Activated CD8-positive, alpha-beta memory T cell treated with anti-CD3 and anti-CD28 coated beads, Interleukin-2, amount 10 ng/mL, durations not matched to agents 7 days and 5 days (primary cell): ENCODE measurements at regions not wholly inside any gene's neighbourhood (a gene's known extent, or its start where the extent isn't known, plus 50 kb on each side); places are given as distances from the start of the nearest gene placed in this dataset.

Experiments
- ATAC-seq: fragments of 150-1000 bp; cut with Tn5 transposase; one replicate; pipeline ENCODE4 v1.10.0; 2021; ENCODE audit warnings: moderate library complexity
- CTCF ChIA-PET: fragments of 350-600 bp; sonication (Branson Sonifier 250); formaldehyde crosslinking; loops from one replicate; lab custom pipeline; 2021; ENCODE audit warnings: antibody characterized with exemption; lab: Charles Lee
- DNase-seq: peaks from one replicate; pipeline ENCODE4 v3.0.0-alpha.2; 2020
- H3K27ac Mint-ChIP-seq: one replicate; pipeline ENCODE4 v1.8.0; 2021; ENCODE audit warnings: mild to moderate bottlenecking, mixed read lengths
- H3K27me3 Mint-ChIP-seq: one replicate; pipeline ENCODE4 v1.8.0; 2021; ENCODE audit warnings: mixed read lengths
- H3K36me3 Mint-ChIP-seq: one replicate; pipeline ENCODE4 v1.8.0; 2021; ENCODE audit warnings: mild to moderate bottlenecking, mixed read lengths
- H3K4me1 Mint-ChIP-seq: one replicate; pipeline ENCODE4 v1.8.0; 2021; ENCODE audit warnings: mixed read lengths
- H3K4me3 Mint-ChIP-seq: one replicate; pipeline ENCODE4 v1.8.0; 2021; ENCODE audit warnings: mild to moderate bottlenecking, moderate library complexity, mixed read lengths
- H3K9me3 Mint-ChIP-seq: one replicate; pipeline ENCODE4 v1.8.0; 2022; ENCODE audit warnings: low read depth, mixed read lengths

DNA sequence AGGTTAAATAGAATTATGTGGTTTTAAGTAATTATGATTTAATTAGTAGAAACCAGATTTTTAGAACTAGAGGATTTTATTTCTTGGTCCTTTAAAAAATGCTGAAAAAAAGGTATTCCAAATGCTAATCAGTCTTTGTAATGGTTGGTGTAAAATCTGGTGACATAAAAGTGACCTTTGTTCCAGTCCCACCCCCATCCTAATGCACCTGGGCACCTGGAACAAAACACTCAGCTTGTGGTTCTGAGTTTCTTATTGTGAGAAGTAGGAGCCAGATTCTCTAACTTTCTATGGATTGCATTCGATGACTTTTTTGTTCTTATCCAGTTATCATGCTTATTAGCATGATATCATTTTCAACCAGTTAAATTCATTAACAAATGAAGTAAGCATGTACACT lies 115.1 kb upstream of the CTNND2 start:
- CTCF ChIA-PET = no interaction called here
- no peak overlapping the region for H3K4me3 Mint-ChIP-seq
- ATAC-seq = no peak
- H3K27me3 Mint-ChIP-seq = no peaks in the 10 kb centered on the region
- H3K27ac Mint-ChIP-seq = no peak overlapping the region
- DNase-seq = no peak
- H3K4me1 Mint-ChIP-seq = no peaks in the 10 kb centered on the region
- peaks cover 5% of the 10 kb centered on the region for H3K9me3 Mint-ChIP-seq
- H3K36me3 Mint-ChIP-seq = no peaks in the 10 kb centered on the region

GRCh38 chr5:12017007-12017406 lies 112.8 kb upstream of the CTNND2 start:
- no peak for DNase-seq
- peaks cover 8% of the 10 kb centered on the region for H3K9me3 Mint-ChIP-seq
- H3K4me3 Mint-ChIP-seq = no peak overlapping the region
- H3K27me3 Mint-ChIP-seq = no peaks in the 10 kb centered on the region
- CTCF ChIA-PET = no interaction called here
- no peak overlapping the region for H3K27ac Mint-ChIP-seq
- H3K4me1 Mint-ChIP-seq = no peaks in the 10 kb centered on the region
- no peak for ATAC-seq
- no peaks in the 10 kb centered on the region for H3K36me3 Mint-ChIP-seq

GRCh38 chr5:12016159-12016746 lies 112.0 kb upstream of the CTNND2 start:
- Mint-ChIP-seq H3K9me3 (peaks cover 8% of the 10 kb centered on the region), H3K27ac (no peak overlapping the region), H3K27me3 (no peaks in the 10 kb centered on the region), H3K4me3 (no peak overlapping the region), H3K36me3 (no peaks in the 10 kb centered on the region), H3K4me1 (no peaks in the 10 kb centered on the region)
- CTCF ChIA-PET = interaction anchor here (0.6 kb wide), 1 partner anchor 1152 kb away, joined by 3 read pairs; no protein-coding TSS in a partner anchor
- ATAC-seq = no peak
- no peak for DNase-seq

- no peak overlapping the region for H3K4me3 Mint-ChIP-seq
- no peak overlapping the region for H3K27ac Mint-ChIP-seq
- H3K36me3 Mint-ChIP-seq = no peaks in the 10 kb centered on the region
- DNase-seq = no peak
- peaks cover 11% of the 10 kb centered on the region for H3K9me3 Mint-ChIP-seq
- CTCF ChIA-PET = no interaction called here
- H3K4me1 Mint-ChIP-seq = no peaks in the 10 kb centered on the region
- no peaks in the 10 kb centered on the region for H3K27me3 Mint-ChIP-seq
- ATAC-seq = no peak
These were observed 109.1 kb upstream of the CTNND2 start for GRCh38 chr5:12013351-12013750.

GRCh38 chr5:12003680-12004079 lies 99.4 kb upstream of the CTNND2 start:
- Mint-ChIP-seq H3K9me3 (peaks cover 2% of the 10 kb centered on the region), H3K4me3 (no peak overlapping the region), H3K4me1 (no peaks in the 10 kb centered on the region), H3K27ac (no peak overlapping the region), H3K27me3 (no peaks in the 10 kb centered on the region), H3K36me3 (no peaks in the 10 kb centered on the region)
- ATAC-seq = no peak
- CTCF ChIA-PET = no interaction called here
- no peak for DNase-seq

DNA sequence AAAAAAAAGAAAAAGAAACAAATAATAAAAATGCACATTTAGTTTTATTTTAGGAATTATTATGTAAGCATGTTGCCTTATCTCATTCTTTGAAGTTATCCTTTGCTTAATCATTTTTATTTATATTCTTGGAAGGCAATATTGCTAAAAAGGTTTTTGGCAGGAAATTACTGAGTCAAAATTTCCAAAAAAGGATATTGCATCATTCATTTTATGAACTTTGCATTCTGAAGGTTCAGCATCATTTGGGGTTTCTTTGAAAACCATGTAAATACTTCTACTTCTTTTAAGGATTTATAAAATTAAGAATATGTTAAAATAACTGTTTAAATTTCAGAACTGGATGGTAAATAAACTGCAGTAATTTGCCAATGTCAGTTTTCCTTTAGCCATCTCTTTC lies 94.2 kb upstream of the CTNND2 start:
- no peak overlapping the region for H3K27ac Mint-ChIP-seq
- CTCF ChIA-PET = no interaction called here

GRCh38 chr5:11997942-11998341 lies 93.7 kb upstream of the CTNND2 start:
- CTCF ChIA-PET = no interaction called here
- Mint-ChIP-seq H3K36me3 (no peaks in the 10 kb centered on the region), H3K9me3 (peaks cover 11% of the 10 kb centered on the region), H3K4me1 (no peaks in the 10 kb centered on the region), H3K4me3 (no peak overlapping the region), H3K27ac (no peak overlapping the region), H3K27me3 (no peaks in the 10 kb centered on the region)
- DNase-seq = no peak
- no peak for ATAC-seq

More for the DNA sequence above, 94.2 kb upstream of the CTNND2 start:
- no peak for DNase-seq
- H3K27me3 Mint-ChIP-seq = no peaks in the 10 kb centered on the region
- ATAC-seq = no peak
- no peaks in the 10 kb centered on the region for H3K36me3 Mint-ChIP-seq
- no peak overlapping the region for H3K4me3 Mint-ChIP-seq
- peaks cover 11% of the 10 kb centered on the region for H3K9me3 Mint-ChIP-seq
- no peaks in the 10 kb centered on the region for H3K4me1 Mint-ChIP-seq

DNA sequence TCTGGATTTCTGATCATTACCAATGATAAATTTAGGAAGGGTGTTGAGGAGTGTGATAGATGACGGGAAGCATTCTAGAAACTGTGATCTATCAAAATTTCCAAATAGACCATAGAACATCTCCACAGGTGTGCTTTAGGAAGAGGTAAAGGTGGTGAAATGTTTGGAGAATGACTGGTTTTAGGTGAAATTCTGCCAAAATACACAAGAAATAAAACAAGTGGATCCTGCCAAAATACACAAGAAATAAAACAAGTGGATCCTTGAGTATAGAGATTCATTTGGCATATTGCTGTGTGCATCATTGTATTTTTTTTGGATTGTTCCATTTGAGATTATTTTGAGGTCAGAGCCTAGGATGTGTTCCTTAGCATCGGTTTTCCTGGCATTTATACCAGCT lies 88.3 kb upstream of the CTNND2 start:
- ATAC-seq (no peak), DNase-seq (no peak)
- CTCF ChIA-PET = no interaction called here
- Mint-ChIP-seq H3K36me3 (no peaks in the 10 kb centered on the region), H3K4me3 (no peak overlapping the region), H3K27me3 (no peaks in the 10 kb centered on the region), H3K9me3 (peaks cover 11% of the 10 kb centered on the region), H3K27ac (no peak overlapping the region), H3K4me1 (no peaks in the 10 kb centered on the region)

DNA sequence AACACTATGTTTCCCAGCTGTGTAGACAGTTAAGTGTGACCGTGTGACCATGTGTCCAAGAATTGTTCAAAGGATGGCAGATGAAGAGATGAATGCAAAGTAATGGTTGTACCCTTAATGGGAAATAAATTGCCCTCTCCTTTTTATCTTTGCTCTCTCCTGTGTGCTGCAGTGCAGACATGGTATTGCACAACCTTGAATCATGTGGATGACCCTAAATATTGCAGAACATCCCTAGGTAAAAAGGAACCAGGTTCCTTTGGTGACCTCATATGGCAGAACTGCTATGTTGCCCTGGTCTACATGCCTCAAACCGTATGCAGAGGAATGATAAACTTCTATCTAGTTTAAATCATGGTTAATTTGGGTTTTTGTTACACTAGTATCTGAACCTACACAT lies 81.7 kb upstream of the CTNND2 start:
- H3K4me3 Mint-ChIP-seq = no peak overlapping the region
- ATAC-seq (no peak), DNase-seq (no peak)
- no peaks in the 10 kb centered on the region for H3K36me3 Mint-ChIP-seq
- no peaks in the 10 kb centered on the region for H3K9me3 Mint-ChIP-seq
- no peaks in the 10 kb centered on the region for H3K27me3 Mint-ChIP-seq
- H3K27ac Mint-ChIP-seq = no peak overlapping the region
- H3K4me1 Mint-ChIP-seq = no peaks in the 10 kb centered on the region
- CTCF ChIA-PET = no interaction called here

DNA sequence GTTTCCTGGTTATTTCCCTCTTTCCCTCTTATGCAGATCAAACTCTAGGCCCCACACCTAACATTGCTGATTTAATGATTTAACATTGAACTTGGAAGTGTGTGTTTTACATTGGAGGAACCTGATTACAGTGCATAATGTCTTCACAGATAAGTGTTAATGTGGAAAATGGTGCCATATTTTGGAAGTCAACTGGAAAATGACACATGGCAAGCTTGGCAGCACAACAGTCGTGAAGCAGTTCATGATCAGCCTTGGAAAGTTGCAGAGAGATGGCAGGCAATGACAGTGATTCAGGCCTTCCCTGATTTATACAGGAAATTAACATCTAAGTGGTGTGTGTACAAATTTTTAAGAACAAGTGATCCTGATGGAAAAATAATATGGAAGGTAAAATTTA lies 80.0 kb upstream of the CTNND2 start:
- Mint-ChIP-seq H3K9me3 (peaks cover 5% of the 10 kb centered on the region), H3K27me3 (no peaks in the 10 kb centered on the region), H3K27ac (no peak overlapping the region), H3K36me3 (no peaks in the 10 kb centered on the region), H3K4me1 (no peaks in the 10 kb centered on the region), H3K4me3 (no peak overlapping the region)
- no peak for ATAC-seq
- CTCF ChIA-PET = no interaction called here
- no peak for DNase-seq

GRCh38 chr5:11981986-11982385 lies 77.7 kb upstream of the CTNND2 start:
- Mint-ChIP-seq H3K4me1 (no peaks in the 10 kb centered on the region), H3K4me3 (no peak overlapping the region), H3K27ac (no peak overlapping the region), H3K9me3 (peaks cover 5% of the 10 kb centered on the region), H3K36me3 (no peaks in the 10 kb centered on the region), H3K27me3 (no peaks in the 10 kb centered on the region)
- no peak for ATAC-seq
- DNase-seq = no peak
- CTCF ChIA-PET = no interaction called here

DNA sequence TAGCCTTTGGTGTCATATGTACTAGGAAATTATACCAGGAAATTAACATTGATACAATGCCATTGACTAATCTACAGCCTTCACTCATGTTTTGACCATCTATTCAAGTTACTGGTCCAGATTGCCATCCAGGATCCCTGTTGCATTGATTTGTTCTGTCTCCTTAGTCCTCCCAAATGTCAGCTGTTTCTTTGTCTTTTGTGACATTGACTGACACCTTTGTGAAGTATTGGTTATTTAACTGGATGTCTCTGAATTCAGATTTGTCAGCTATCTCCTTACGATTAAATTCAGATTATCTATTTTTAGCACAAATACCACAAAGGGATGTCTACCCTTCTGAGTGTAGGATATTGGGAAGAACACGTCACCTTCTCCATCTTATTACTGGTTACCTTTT lies 73.7 kb upstream of the CTNND2 start:
- CTCF ChIA-PET = no interaction called here
- Mint-ChIP-seq H3K9me3 (peaks cover 5% of the 10 kb centered on the region), H3K27me3 (no peaks in the 10 kb centered on the region), H3K4me1 (no peaks in the 10 kb centered on the region), H3K27ac (no peak overlapping the region), H3K36me3 (no peaks in the 10 kb centered on the region), H3K4me3 (no peak overlapping the region)
- ATAC-seq = no peak
- DNase-seq = no peak

GRCh38 chr5:11973469-11973868 lies 69.2 kb upstream of the CTNND2 start:
- no peaks in the 10 kb centered on the region for H3K4me1 Mint-ChIP-seq
- CTCF ChIA-PET = no interaction called here
- H3K36me3 Mint-ChIP-seq = no peaks in the 10 kb centered on the region

GRCh38 chr5:11963227-11963626 lies 59.0 kb upstream of the CTNND2 start:
- Mint-ChIP-seq H3K4me1 (no peaks in the 10 kb centered on the region), H3K27me3 (no peaks in the 10 kb centered on the region), H3K36me3 (no peaks in the 10 kb centered on the region), H3K4me3 (no peak overlapping the region), H3K9me3 (peaks cover 2% of the 10 kb centered on the region), H3K27ac (no peak overlapping the region)
- ATAC-seq = no peak
- CTCF ChIA-PET = no interaction called here
- no peak for DNase-seq

More at GRCh38 chr5:11973469-11973868, 69.2 kb upstream of the CTNND2 start:
- no peak for ATAC-seq
- Mint-ChIP-seq H3K27ac (no peak overlapping the region), H3K27me3 (no peaks in the 10 kb centered on the region), H3K9me3 (peaks cover 2% of the 10 kb centered on the region), H3K4me3 (no peak overlapping the region)
- DNase-seq = no peak

DNA sequence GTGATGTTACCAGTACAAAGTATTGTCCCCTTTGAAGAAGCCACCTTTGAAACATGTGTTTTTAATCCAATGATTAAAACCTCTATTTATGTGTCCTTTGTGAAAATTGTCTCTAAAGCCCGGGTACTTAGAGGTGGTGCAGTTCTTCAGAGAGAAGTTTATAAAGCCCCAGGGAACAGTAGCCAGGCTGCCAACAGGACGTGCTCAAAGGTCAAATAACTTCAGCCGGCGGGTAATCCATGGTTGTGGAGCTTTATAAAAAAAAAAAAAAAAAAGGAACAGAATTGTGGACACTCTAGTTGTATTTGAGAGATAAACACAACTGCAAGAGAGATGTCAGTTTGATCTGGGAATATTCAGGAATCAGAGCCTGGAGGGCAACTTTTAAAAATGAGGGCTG lies 57.9 kb upstream of the CTNND2 start:
- Mint-ChIP-seq H3K9me3 (no peaks in the 10 kb centered on the region), H3K27me3 (no peaks in the 10 kb centered on the region), H3K36me3 (no peaks in the 10 kb centered on the region), H3K4me3 (no peak overlapping the region), H3K4me1 (no peaks in the 10 kb centered on the region), H3K27ac (no peak overlapping the region)
- ATAC-seq (no peak), DNase-seq (no peak)
- CTCF ChIA-PET = no interaction called here
